GM12875 (cell line): ENCODE measurements at regions not wholly inside any gene's neighbourhood (a gene's known extent, or its start where the extent isn't known, plus 50 kb on each side); places are given as distances from the start of the nearest gene placed in this dataset.

ENCODE experiments used
- H3K4me3 ChIP-seq: one replicate; pipeline ENCODE4 v1.5.1; 2011; ENCODE audit warnings: low read depth, low read length, control low read depth
- TF ChIP-seq, protein P1 (sequence below): IDR thresholded peaks from 2 replicates; pipeline ENCODE4 v1.5.1; 2011; ENCODE audit warnings: low read depth, mild to moderate bottlenecking, control low read depth, inconsistent platforms, low read length, moderate library complexity, borderline replicate concordance; ENCODE audit not compliant: insufficient read depth

DNA sequence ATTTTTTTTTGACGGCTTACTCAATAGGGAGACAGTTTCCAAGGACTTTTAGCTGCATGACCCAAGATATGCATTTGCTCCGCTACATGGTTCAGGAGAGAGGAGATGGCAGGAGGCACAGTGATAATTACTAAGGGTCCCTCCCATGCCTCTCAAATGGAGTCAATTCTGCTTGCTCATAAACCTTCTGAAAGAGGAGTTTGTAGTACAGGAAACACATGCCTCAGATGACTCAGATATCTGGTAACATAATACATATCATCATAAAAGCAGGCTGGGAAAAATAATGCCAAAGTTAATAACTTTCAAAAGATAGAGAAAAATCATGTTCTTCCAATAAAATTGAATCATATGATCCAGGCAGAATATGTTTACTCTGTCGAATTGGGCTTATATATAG, 97.6 kb upstream of the DEFB112 start:
- H3K4me3 ChIP-seq: no peak overlapping the region
- TF ChIP-seq, protein P1, sequence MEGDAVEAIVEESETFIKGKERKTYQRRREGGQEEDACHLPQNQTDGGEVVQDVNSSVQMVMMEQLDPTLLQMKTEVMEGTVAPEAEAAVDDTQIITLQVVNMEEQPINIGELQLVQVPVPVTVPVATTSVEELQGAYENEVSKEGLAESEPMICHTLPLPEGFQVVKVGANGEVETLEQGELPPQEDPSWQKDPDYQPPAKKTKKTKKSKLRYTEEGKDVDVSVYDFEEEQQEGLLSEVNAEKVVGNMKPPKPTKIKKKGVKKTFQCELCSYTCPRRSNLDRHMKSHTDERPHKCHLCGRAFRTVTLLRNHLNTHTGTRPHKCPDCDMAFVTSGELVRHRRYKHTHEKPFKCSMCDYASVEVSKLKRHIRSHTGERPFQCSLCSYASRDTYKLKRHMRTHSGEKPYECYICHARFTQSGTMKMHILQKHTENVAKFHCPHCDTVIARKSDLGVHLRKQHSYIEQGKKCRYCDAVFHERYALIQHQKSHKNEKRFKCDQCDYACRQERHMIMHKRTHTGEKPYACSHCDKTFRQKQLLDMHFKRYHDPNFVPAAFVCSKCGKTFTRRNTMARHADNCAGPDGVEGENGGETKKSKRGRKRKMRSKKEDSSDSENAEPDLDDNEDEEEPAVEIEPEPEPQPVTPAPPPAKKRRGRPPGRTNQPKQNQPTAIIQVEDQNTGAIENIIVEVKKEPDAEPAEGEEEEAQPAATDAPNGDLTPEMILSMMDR: no peak

DNA sequence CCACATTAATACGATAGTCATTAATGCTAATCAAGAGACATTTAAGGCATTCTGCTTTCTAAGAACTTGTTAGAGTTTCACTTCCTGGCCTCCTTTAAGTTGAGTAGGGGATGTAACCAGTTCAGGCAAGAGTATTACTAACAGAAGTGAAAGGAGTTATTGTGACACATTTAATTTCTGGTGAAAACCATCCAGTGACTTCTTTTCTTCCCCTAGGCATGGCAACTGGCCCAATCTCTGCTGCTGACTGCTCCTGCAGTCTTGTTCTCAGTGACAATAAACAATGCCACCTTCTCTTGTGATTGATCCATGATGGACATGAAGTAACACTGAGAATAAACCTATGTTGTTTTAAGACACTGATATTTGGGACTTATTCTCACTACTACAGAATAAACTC, 130.9 kb upstream of the DEFB112 start:
- H3K4me3 ChIP-seq: no peak overlapping the region
- TF ChIP-seq, protein P1: no peak

DNA sequence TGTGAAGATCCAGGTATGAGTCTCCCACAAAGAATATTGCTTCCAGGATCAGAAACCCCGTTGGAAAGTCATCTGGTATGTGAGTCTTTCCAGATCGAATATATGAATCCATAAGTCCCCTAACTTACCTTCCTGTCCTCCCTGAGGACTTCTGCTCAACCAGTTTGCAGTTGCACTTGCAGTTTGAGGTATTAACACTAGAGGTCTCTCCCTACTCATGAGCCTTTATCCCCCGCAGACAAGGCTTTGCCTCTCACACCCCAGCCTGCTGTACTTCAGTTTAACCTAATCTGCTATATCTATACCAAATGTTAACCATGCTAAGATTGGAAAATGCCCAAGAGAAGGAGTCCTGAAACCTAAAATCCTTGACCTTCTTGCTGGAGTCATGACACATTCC, 135.3 kb upstream of the DEFB112 start:
- TF ChIP-seq, protein P1: no peak

DNA sequence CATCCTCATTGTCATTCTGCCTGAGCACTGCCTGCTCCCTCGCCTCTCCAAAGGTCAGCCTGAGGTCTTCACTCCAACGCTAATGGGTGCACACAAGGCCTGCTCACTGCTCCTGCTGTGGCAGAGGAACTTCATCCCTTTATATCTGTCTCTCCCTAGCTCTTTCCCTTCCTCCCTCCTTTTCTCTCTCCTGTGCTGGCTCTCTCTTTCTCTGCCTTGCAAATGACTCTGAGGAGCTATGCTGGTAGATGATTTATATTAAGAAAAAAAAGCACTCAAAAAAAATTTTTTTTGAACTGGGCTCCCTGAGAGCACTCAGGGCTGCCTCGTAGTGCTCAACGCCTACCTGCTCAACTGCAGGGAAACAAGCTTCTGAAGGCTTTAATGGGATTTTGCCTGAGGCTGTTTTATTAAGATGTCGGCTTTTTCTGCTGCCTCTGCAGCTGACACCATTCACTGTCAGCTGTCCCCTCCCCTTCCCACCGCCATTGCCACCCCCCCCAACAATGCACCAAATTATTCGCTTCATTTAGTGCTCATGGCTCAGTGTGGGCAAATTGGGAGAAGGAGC, 137.7 kb upstream of the DEFB112 start:
- H3K4me3 ChIP-seq: no peak overlapping the region
- TF ChIP-seq, protein P1: no peak

More for the DNA sequence above, 135.3 kb upstream of the DEFB112 start:
- H3K4me3 ChIP-seq: no peak overlapping the region

DNA sequence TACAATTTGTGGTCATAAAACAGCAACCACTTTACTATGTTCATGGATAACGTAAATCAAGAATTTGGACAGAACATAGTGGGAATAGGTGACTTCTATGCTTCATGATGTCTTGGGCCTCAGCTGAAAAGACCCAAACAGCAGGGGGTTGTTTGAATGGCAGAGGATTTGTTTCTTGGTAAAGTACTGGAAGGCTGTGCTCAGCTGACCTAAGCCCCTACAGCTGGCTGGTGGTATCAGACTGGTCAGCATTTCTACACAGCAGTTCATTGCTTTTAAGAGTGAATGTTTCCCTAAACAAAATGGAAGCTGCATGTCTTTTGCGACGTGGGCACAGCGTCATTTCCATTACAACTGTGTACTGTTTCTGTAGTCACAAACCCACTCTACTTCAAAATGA, 148.5 kb upstream of the DEFB112 start:
- TF ChIP-seq, protein P1: no peak

DNA sequence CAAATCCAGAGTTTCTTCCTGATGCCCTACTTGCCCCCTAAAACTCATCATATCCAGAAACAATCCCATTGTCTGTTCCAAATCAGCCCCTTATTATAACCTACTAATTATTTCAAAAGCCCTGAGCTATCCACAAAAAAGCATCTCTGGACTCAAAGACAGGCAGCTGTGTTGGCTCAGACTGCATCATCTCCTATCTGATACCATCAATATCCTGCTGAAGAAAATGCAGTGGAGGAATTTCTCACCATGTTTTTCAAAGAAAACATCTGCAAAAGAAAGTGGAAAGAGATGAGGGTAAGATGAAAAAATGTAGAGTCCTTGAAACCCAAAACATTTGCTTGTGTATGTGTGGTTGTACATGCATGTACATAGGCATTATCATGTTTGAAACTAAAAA, 153.0 kb upstream of the DEFB112 start:
- TF ChIP-seq, protein P1: no peak
- no peak overlapping the region for H3K4me3 ChIP-seq

More for the DNA sequence above, 148.5 kb upstream of the DEFB112 start:
- H3K4me3 ChIP-seq: no peak overlapping the region

DNA sequence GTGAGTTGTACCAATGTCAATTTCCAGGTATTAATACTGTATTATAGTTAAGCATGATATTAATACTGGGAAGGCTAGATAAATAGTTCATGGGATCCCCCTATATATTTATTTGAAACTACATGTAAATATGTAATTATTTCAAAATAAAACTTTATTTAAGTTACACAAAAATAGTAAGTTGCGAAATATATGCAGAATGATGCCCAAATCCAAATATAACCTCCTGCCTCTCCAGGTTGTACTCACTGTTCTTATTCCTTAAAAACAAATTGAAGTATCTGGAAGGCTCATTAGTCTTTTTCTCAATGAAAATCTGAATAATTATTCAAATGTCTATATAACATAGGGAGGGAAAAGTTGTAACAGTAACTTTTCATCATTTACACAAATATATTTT, 161.9 kb upstream of the DEFB112 start:
- H3K4me3 ChIP-seq: no peak overlapping the region
- TF ChIP-seq, protein P1: no peak
